ENCODE measurements at regions not wholly inside any gene's neighbourhood (a gene's known extent, or its start where the extent isn't known, plus 50 kb on each side); places are given as distances from the start of the nearest gene placed in this dataset.

DNA sequence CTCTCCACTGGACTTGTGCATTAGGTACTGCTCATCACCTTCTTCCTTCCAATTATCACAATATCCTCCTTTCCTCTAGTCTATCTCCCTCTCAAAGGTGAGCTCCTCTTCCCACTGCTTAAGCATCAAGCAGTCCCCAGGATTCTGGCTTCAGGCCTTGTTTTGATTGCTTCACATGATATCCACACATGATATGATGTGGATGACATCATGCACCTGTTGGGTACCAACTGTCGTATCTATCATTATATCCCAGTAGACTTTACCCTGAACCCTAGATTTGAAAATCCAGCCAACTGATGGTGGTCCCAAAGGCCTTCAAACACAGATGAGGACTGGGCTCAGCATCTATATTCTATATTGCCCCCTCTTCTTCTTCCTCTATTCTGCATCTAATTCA lies 104.9 kb downstream of the MFSD1 start:
- TF ChIP-seq ZNF274 (IDR thresholded peaks at IDR 0.05; ENCODE audit: borderline replicate concordance, low read depth, low read length) (no peak), NEUROD1 (IDR thresholded peaks at IDR 0.05; ENCODE audit: borderline replicate concordance, low read depth, low read length, partially characterized antibody) (no peak), TCF7L2 (IDR thresholded peaks at IDR 0.05; ENCODE audit: low read depth, low read length) (no peak), CREBBP (IDR thresholded peaks at IDR 0.05; ENCODE audit: low read depth, low read length) (no peak), HNRNPUL1 (IDR thresholded peaks at IDR 0.05; ENCODE audit: low read length) (no peak), ARNT (IDR thresholded peaks at IDR 0.05) (no peak), TBP (optimal IDR thresholded peaks at IDR 0.05; ENCODE audit: low read depth, low read length) (no peak), JUND (IDR thresholded peaks at IDR 0.05; ENCODE audit: borderline replicate concordance, low read depth, low read length) (no peak), JUND (tag; IDR thresholded peaks at IDR 0.05; ENCODE audit: borderline replicate concordance, low read depth, low read length) (no peak), TGIF2 (CRISPR knock-in tag; IDR thresholded peaks at IDR 0.05) (no peak), ETV5 (CRISPR knock-in tag; IDR thresholded peaks at IDR 0.05; ENCODE audit: low read depth) (no peak)
- TF ChIP-seq, protein P1, sequence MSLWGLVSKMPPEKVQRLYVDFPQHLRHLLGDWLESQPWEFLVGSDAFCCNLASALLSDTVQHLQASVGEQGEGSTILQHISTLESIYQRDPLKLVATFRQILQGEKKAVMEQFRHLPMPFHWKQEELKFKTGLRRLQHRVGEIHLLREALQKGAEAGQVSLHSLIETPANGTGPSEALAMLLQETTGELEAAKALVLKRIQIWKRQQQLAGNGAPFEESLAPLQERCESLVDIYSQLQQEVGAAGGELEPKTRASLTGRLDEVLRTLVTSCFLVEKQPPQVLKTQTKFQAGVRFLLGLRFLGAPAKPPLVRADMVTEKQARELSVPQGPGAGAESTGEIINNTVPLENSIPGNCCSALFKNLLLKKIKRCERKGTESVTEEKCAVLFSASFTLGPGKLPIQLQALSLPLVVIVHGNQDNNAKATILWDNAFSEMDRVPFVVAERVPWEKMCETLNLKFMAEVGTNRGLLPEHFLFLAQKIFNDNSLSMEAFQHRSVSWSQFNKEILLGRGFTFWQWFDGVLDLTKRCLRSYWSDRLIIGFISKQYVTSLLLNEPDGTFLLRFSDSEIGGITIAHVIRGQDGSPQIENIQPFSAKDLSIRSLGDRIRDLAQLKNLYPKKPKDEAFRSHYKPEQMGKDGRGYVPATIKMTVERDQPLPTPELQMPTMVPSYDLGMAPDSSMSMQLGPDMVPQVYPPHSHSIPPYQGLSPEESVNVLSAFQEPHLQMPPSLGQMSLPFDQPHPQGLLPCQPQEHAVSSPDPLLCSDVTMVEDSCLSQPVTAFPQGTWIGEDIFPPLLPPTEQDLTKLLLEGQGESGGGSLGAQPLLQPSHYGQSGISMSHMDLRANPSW (CRISPR knock-in tag; IDR thresholded peaks at IDR 0.05) = no peak
- TF ChIP-seq, protein P2, sequence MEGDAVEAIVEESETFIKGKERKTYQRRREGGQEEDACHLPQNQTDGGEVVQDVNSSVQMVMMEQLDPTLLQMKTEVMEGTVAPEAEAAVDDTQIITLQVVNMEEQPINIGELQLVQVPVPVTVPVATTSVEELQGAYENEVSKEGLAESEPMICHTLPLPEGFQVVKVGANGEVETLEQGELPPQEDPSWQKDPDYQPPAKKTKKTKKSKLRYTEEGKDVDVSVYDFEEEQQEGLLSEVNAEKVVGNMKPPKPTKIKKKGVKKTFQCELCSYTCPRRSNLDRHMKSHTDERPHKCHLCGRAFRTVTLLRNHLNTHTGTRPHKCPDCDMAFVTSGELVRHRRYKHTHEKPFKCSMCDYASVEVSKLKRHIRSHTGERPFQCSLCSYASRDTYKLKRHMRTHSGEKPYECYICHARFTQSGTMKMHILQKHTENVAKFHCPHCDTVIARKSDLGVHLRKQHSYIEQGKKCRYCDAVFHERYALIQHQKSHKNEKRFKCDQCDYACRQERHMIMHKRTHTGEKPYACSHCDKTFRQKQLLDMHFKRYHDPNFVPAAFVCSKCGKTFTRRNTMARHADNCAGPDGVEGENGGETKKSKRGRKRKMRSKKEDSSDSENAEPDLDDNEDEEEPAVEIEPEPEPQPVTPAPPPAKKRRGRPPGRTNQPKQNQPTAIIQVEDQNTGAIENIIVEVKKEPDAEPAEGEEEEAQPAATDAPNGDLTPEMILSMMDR (IDR thresholded peaks at IDR 0.05 in 2 of 3, conservative IDR thresholded peaks at IDR 0.05 in 1 of 3; ENCODE audit: insufficient read depth in 2 of 3, low read depth in 1 of 3, low read length in 3 of 3) = no peak
- TF ChIP-seq, protein P3, sequence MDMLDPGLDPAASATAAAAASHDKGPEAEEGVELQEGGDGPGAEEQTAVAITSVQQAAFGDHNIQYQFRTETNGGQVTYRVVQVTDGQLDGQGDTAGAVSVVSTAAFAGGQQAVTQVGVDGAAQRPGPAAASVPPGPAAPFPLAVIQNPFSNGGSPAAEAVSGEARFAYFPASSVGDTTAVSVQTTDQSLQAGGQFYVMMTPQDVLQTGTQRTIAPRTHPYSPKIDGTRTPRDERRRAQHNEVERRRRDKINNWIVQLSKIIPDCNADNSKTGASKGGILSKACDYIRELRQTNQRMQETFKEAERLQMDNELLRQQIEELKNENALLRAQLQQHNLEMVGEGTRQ (CRISPR knock-in tag; IDR thresholded peaks at IDR 0.05) = no peak
- TF ChIP-seq, protein P4, sequence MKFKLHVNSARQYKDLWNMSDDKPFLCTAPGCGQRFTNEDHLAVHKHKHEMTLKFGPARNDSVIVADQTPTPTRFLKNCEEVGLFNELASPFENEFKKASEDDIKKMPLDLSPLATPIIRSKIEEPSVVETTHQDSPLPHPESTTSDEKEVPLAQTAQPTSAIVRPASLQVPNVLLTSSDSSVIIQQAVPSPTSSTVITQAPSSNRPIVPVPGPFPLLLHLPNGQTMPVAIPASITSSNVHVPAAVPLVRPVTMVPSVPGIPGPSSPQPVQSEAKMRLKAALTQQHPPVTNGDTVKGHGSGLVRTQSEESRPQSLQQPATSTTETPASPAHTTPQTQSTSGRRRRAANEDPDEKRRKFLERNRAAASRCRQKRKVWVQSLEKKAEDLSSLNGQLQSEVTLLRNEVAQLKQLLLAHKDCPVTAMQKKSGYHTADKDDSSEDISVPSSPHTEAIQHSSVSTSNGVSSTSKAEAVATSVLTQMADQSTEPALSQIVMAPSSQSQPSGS (CRISPR knock-in tag; IDR thresholded peaks at IDR 0.05) = no peak
